KMS-11 (cell line): ENCODE measurements at regions not wholly inside any gene's neighbourhood (a gene's known extent, or its start where the extent isn't known, plus 50 kb on each side); places are given as distances from the start of the nearest gene placed in this dataset.

ENCODE experiments used
- H2AFZ ChIP-seq: fragments of 200-600 bp; sonication (generic); 2 replicates; pipeline ENCODE4 v1.6.1; 2016; ENCODE audit warnings: antibody characterized with exemption, mixed run types, low read depth
- H3K27ac ChIP-seq: fragments of 200-600 bp; sonication (generic); 2 replicates; pipeline ENCODE4 v1.6.1; 2016; ENCODE audit warnings: mild to moderate bottlenecking, mixed run types
- H3K27me3 ChIP-seq: fragments of 200-600 bp; sonication (generic); 2 replicates; pipeline ENCODE4 v1.6.1; 2017; ENCODE audit warnings: mild to moderate bottlenecking, low read depth, mixed run types, moderate library complexity; ENCODE audit not compliant: insufficient read depth
- H3K36me3 ChIP-seq: fragments of 200-600 bp; sonication (generic); 2 replicates; pipeline ENCODE4 v1.6.1; 2017; ENCODE audit warnings: mild to moderate bottlenecking, mixed run types; ENCODE audit not compliant: insufficient read depth
- H3K4me1 ChIP-seq: fragments of 200-600 bp; sonication (generic); 2 replicates; pipeline ENCODE4 v1.6.1; 2016; ENCODE audit warnings: mild to moderate bottlenecking, low read depth, mixed run types; ENCODE audit not compliant: poor library complexity, severe bottlenecking
- H3K4me2 ChIP-seq: fragments of 200-600 bp; sonication (generic); 2 replicates; pipeline ENCODE4 v1.7.0; 2016; ENCODE audit warnings: mild to moderate bottlenecking, mixed run types
- H3K4me3 ChIP-seq: fragments of 200-600 bp; sonication (generic); IDR thresholded peaks from 2 replicates; pipeline ENCODE4 v1.6.1; 2017; ENCODE audit warnings: low read depth, low read length, mixed read lengths; ENCODE audit not compliant: insufficient read depth
- H3K79me2 ChIP-seq: fragments of 200-600 bp; sonication (generic); 2 replicates; pipeline ENCODE4 v1.6.1; 2016; ENCODE audit warnings: low read depth, mixed run types; ENCODE audit not compliant: insufficient read depth
- H3K9ac ChIP-seq: fragments of 200-600 bp; sonication (generic); 2 replicates; pipeline ENCODE4 v1.6.1; 2016; ENCODE audit warnings: mild to moderate bottlenecking, mixed run types
- H4K20me1 ChIP-seq: fragments of 200-600 bp; sonication (generic); 2 replicates; pipeline ENCODE4 v1.6.1; 2016; ENCODE audit warnings: mild to moderate bottlenecking, mixed run types; ENCODE audit not compliant: insufficient read depth
- TF ChIP-seq, protein P1 (sequence below): fragments of 200-600 bp; sonication (generic); conservative IDR thresholded peaks from 2 replicates; pipeline ENCODE4 v1.6.1; 2017; ENCODE audit warnings: low read depth, mild to moderate bottlenecking, antibody characterized with exemption, low read length, moderate library complexity, mixed read lengths

DNA sequence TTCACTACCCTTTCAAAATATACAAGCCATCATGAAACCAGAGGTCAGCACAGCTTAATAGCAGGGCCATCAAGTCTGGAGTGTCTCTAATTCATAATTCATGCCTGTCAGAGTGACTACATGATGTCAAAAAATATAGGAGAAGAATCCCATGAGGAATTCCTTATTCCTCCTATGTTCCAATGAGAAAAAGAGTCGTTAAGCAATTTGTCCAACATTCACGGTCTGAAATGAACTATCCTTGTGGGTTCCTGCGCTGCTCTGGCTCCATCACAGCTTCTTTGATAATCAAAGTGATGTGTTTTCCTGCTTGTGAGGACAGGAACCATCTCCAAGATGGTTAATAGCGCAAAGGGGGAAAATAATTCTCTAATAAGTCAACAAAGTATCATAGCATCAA is 560.4 kb upstream of the KLHL29 start:
- no peak overlapping the region for H3K9ac ChIP-seq
- TF ChIP-seq, protein P1, sequence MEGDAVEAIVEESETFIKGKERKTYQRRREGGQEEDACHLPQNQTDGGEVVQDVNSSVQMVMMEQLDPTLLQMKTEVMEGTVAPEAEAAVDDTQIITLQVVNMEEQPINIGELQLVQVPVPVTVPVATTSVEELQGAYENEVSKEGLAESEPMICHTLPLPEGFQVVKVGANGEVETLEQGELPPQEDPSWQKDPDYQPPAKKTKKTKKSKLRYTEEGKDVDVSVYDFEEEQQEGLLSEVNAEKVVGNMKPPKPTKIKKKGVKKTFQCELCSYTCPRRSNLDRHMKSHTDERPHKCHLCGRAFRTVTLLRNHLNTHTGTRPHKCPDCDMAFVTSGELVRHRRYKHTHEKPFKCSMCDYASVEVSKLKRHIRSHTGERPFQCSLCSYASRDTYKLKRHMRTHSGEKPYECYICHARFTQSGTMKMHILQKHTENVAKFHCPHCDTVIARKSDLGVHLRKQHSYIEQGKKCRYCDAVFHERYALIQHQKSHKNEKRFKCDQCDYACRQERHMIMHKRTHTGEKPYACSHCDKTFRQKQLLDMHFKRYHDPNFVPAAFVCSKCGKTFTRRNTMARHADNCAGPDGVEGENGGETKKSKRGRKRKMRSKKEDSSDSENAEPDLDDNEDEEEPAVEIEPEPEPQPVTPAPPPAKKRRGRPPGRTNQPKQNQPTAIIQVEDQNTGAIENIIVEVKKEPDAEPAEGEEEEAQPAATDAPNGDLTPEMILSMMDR: no peak
- no peak overlapping the region for H3K4me3 ChIP-seq
- no peak overlapping the region for H2AFZ ChIP-seq
- no peak overlapping the region for H3K27ac ChIP-seq
- H4K20me1 ChIP-seq: no peaks in the 10 kb centered on the region
- peaks cover 45% of the 10 kb centered on the region for H3K4me1 ChIP-seq
- H3K4me2 ChIP-seq: no peak overlapping the region
- no peaks in the 10 kb centered on the region for H3K27me3 ChIP-seq
- H3K36me3 ChIP-seq: no peaks in the 10 kb centered on the region
- H3K79me2 ChIP-seq: no peaks in the 10 kb centered on the region

DNA sequence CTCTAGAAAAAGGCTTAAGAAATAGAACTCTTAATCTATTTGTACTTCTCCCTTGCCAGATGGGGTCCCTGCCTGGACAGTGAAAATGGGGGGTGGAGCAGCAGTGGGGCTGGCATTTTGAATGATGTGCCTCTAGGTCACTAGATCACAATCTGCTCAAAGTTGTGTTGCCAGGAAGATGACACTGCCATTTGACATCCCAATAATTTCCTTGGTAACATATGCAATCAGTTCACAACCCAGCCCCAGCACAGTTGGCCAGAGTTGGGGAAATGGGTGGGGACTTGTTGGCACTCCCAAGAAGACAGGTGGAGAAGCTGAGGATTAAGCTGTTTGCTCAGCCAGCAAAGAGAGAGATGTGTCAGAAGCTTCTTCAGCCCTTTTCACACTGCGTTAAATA is 558.3 kb upstream of the KLHL29 start:
- no peaks in the 10 kb centered on the region for H4K20me1 ChIP-seq
- no peak overlapping the region for H3K4me3 ChIP-seq
- no peaks in the 10 kb centered on the region for H3K79me2 ChIP-seq
- no peaks in the 10 kb centered on the region for H3K27me3 ChIP-seq
- H3K4me1 ChIP-seq: peaks cover 24% of the 10 kb centered on the region
- H3K27ac ChIP-seq: no peak overlapping the region
- H3K36me3 ChIP-seq: no peaks in the 10 kb centered on the region
- H3K9ac ChIP-seq: no peak overlapping the region
- H2AFZ ChIP-seq: no peak overlapping the region
- TF ChIP-seq, protein P1: no peak
- H3K4me2 ChIP-seq: no peak overlapping the region

DNA sequence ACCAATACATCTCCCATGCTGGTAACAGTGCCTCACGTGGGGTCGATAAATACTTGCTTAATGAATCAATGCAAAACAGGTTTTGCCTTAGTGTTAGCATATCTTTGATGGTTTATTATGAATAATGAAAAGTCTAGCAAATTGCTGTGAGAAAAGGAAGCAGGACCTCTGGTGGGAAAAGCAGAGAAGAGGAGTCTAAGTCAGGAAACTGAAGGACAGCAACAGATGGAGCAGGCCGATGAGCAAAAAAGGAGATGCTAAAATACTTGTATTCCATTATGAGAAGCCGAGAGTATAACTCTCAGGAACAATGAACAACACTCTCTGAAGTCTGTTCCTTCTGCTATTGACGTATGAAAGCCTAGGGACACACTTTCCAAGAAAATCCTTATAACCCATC is 555.2 kb upstream of the KLHL29 start:
- Histone ChIP-seq H3K27ac (no peak overlapping the region), H3K4me2 (no peak overlapping the region), H3K9ac (no peak overlapping the region), H3K79me2 (no peaks in the 10 kb centered on the region), H2AFZ (no peak overlapping the region), H4K20me1 (no peaks in the 10 kb centered on the region), H3K4me3 (no peak overlapping the region), H3K36me3 (no peaks in the 10 kb centered on the region), H3K27me3 (no peaks in the 10 kb centered on the region), H3K4me1 (peaks cover 6% of the 10 kb centered on the region)
- TF ChIP-seq, protein P1: no peak

DNA sequence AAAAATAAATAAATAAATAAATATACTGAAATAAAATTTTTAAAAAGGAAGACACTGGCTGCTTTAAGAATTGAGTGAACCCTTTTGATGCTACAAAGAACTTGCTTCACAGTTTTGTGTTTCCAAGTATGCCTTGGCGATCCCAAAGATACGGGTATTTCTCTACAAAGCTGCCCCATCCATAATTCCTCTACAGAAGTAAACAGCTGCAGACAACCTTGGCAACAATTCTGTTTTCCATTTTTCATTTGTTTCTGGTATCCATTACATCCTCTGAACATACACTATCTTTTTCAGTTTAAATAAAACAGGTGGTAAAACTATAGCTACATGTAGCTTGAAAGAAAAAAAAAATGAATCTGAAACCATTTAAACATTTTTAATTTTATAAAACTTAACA is 552.8 kb upstream of the KLHL29 start:
- no peak overlapping the region for H2AFZ ChIP-seq
- H4K20me1 ChIP-seq: no peaks in the 10 kb centered on the region
- no peaks in the 10 kb centered on the region for H3K79me2 ChIP-seq
- no peaks in the 10 kb centered on the region for H3K36me3 ChIP-seq
- TF ChIP-seq, protein P1: no peak
- H3K4me2 ChIP-seq: no peak overlapping the region
- no peaks in the 10 kb centered on the region for H3K27me3 ChIP-seq
- no peak overlapping the region for H3K4me3 ChIP-seq
- H3K27ac ChIP-seq: no peak overlapping the region
- peaks cover 6% of the 10 kb centered on the region for H3K4me1 ChIP-seq
- H3K9ac ChIP-seq: no peak overlapping the region
